ENCODE measurements at regions not wholly inside any gene's neighbourhood (a gene's known extent, or its start where the extent isn't known, plus 50 kb on each side); places are given as distances from the start of the nearest gene placed in this dataset.
"Not testable (repeated sequence)": the region's sequence is repeated elsewhere in the genome, so short reads cannot be mapped to it uniquely, and the experiment has no call there.

DNA sequence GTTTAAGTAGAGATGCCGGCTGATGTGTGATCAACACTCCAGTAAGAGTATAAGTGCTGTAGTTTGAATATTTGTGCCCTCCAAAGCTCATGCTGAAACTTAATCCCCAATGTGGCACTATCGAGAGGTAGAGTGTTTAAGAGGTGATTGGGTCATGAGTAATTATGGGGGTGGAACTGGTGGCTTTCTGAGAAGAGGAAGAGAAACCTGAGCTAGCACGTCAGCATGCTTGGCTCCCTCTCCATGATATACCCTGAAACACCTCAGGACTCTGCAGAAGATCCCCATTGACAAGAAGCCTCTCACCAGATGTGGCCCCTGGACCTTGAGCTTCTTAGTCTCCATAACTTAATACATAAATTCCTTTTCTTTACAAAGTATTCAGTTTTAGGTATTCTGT lies 584.8 kb downstream of the TSN start:
- no peak overlapping the region for H3K4me3 ChIP-seq (ENCODE audit: control insufficient read depth, low read depth, low read length)
- TF ChIP-seq, protein P1, sequence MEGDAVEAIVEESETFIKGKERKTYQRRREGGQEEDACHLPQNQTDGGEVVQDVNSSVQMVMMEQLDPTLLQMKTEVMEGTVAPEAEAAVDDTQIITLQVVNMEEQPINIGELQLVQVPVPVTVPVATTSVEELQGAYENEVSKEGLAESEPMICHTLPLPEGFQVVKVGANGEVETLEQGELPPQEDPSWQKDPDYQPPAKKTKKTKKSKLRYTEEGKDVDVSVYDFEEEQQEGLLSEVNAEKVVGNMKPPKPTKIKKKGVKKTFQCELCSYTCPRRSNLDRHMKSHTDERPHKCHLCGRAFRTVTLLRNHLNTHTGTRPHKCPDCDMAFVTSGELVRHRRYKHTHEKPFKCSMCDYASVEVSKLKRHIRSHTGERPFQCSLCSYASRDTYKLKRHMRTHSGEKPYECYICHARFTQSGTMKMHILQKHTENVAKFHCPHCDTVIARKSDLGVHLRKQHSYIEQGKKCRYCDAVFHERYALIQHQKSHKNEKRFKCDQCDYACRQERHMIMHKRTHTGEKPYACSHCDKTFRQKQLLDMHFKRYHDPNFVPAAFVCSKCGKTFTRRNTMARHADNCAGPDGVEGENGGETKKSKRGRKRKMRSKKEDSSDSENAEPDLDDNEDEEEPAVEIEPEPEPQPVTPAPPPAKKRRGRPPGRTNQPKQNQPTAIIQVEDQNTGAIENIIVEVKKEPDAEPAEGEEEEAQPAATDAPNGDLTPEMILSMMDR (conservative IDR thresholded peaks at IDR 0.05; ENCODE audit: control insufficient read depth, insufficient read depth, low read depth, low read length), result no peak
- no peak for DNase-seq (ENCODE audit: low read depth)

- DNase-seq (ENCODE audit: low read depth), result peak; percentile 40
- TF ChIP-seq, protein P1 (conservative IDR thresholded peaks at IDR 0.05; ENCODE audit: control insufficient read depth, insufficient read depth, low read depth, low read length), result no peak
- H3K4me3 ChIP-seq (ENCODE audit: control insufficient read depth, low read depth, low read length), result no peak overlapping the region
Measured at GRCh38 chr2:122341007-122341406, 585.6 kb downstream of the TSN start.

DNA sequence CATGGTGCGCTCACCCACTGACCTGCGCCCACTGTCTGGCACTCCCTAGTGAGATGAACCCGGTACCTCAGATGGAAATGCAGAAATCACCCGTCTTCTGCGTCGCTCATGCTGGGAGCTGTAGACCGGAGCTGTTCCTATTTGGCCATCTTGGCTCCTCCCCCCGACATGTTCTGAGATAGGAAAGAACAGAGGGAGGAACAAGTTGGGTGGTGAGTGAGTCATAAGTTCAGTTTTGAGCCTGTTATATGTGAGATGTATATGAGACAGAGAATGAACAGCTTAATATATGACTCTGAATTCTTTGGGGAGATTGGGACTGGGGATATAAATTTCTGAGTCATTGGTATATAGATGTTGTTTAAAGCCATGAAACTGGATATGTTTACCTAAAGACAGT lies 596.7 kb downstream of the TSN start:
- DNase-seq (ENCODE audit: low read depth), result peak; percentile 7
- not testable (repeated sequence) for H3K4me3 ChIP-seq (ENCODE audit: control insufficient read depth, low read depth, low read length)

GRCh38 chr2:122357998-122358397 lies 602.5 kb downstream of the TSN start:
- TF ChIP-seq, protein P1 (conservative IDR thresholded peaks at IDR 0.05; ENCODE audit: control insufficient read depth, insufficient read depth, low read depth, low read length), result no peak
- no peak overlapping the region for H3K4me3 ChIP-seq (ENCODE audit: control insufficient read depth, low read depth, low read length)
- no peak for DNase-seq (ENCODE audit: low read depth)

DNA sequence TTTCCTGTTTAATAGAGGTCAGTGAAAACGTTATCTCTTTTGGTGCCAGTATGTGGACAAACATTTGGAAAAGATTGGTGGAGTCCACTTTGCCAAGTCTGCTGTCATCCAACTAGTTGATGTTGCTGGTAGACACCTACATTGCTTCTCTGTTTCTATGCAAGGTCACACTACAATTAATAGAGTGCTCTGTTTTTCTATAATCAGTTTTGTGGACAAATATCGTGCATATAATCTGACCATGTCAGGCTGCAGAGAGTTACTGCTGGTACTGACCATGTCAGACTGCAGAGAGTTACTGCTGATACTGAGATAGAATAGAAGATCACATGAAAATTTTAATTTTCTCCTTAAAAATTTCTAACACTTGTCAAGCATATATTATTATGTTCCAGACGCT lies 603.3 kb downstream of the TSN start:
- no peak overlapping the region for H3K4me3 ChIP-seq (ENCODE audit: control insufficient read depth, low read depth, low read length)
- DNase-seq (ENCODE audit: low read depth), result no peak
- TF ChIP-seq, protein P1 (conservative IDR thresholded peaks at IDR 0.05; ENCODE audit: control insufficient read depth, insufficient read depth, low read depth, low read length), result no peak

DNA sequence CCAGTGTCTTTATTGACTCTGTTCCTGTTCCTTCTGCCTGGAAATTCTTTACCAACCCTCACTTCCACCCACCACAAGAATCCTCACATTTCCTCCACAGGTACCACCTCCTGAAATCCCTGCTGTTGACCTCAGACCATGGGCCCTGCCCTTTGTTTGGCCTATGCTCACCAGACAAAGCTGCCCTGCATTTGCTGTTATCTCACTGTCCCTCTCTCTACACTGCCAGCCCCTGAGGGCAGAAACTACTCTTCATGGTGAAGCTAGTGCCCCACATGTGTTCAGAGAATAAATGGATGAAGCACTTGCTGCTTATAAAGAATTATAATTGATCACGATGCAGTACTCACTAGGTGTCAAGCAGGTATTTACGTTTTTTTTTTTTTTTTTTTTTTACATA lies 608.4 kb downstream of the TSN start:
- H3K4me3 ChIP-seq (ENCODE audit: control insufficient read depth, low read depth, low read length), result no peak overlapping the region
- DNase-seq (ENCODE audit: low read depth), result no peak
- TF ChIP-seq, protein P1 (conservative IDR thresholded peaks at IDR 0.05; ENCODE audit: control insufficient read depth, insufficient read depth, low read depth, low read length), result no peak

DNA sequence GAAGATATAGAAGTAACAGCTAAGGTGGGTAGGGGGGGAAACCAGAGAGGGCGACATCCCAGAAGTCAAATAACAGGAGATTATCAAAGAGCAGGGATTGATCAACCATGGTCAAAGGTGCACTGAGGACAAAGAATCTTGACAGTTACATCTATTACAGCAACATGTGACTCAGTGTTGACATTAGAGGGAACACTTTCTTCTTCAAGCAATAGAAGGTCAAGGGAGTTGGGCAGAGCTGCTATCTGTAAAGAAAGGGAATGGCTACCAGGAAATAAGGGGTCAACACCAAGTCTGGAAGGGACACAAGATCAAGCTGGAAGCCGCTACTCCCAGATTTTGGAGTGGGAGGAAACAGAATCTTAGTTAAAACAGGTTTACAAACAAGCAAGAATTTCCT lies 611.0 kb downstream of the TSN start:
- TF ChIP-seq, protein P1 (conservative IDR thresholded peaks at IDR 0.05; ENCODE audit: control insufficient read depth, insufficient read depth, low read depth, low read length), result no peak
- H3K4me3 ChIP-seq (ENCODE audit: control insufficient read depth, low read depth, low read length), result no peak overlapping the region
- DNase-seq (ENCODE audit: low read depth), result peak; percentile 1

Data from fibroblast of mammary gland (primary cell).